IPS-11a (cell line): ENCODE measurements at regions not wholly inside any gene's neighbourhood (a gene's known extent, or its start where the extent isn't known, plus 50 kb on each side); places are given as distances from the start of the nearest gene placed in this dataset.

Source experiments
- H3K4me3 ChIP-seq: one replicate; pipeline ENCODE4 v1.5.1; 2013; ENCODE audit warnings: low read depth, low read length, control low read depth

DNA sequence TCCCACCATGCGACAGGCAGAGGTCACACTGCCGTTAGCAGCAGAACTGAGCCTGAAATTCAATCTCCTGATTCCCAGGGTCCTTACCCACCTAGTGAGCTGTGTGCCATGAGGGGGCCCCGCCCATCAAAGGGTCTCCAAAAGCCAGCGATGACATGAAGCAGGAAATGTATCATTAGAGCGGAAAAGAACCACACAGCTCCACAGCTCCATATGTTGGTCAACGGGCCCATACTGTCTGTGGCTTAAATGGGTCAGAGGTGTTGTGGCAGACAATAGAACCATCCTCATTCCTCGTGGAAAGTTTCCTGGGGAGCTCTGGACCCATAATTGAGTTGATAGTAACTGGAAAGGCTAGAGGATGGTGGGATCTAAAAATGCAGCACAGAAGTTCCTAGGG lies 68.1 kb upstream of the PODXL start:
- no peak overlapping the region for H3K4me3 ChIP-seq

DNA sequence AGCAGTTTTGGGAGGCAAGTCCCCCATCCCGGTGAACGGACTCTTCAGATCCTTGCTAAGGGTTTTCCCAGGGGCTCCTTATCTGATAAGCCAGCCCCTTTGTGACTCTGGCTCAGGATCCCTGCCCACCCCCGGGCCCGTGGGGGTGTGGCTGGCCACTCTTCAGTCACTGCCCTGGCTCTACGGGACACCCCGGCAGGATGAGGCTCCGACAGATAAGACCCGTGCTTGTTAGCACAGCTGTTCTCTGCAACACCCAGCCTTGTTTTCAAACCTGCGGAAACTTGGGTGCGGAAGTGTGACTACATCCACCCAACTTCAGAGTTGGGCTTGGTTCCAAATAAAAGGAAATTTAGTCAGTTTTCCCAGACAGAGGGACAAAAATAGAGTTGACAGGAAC lies 66.7 kb upstream of the PODXL start:
- no peak overlapping the region for H3K4me3 ChIP-seq

DNA sequence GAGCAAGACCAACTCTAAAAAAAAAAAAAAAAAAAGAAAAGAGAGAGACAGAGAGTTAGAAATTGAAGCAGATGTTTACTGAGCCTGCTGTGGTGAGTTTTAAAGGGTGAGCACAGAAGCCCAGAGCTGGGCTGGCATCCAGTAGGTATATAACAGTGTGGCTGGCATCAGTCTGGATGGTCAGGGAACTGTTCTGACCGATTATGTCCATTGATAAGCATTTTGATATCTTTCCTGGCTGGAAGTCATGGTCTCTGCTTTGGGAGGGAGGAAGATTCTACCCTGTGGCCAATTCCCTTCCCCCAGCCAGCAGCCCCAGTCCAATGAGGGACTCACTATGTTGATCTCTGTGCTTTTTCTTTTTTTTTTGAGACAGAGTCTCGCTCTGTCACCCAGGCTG lies 65.2 kb upstream of the PODXL start:
- H3K4me3 ChIP-seq: no peak overlapping the region

DNA sequence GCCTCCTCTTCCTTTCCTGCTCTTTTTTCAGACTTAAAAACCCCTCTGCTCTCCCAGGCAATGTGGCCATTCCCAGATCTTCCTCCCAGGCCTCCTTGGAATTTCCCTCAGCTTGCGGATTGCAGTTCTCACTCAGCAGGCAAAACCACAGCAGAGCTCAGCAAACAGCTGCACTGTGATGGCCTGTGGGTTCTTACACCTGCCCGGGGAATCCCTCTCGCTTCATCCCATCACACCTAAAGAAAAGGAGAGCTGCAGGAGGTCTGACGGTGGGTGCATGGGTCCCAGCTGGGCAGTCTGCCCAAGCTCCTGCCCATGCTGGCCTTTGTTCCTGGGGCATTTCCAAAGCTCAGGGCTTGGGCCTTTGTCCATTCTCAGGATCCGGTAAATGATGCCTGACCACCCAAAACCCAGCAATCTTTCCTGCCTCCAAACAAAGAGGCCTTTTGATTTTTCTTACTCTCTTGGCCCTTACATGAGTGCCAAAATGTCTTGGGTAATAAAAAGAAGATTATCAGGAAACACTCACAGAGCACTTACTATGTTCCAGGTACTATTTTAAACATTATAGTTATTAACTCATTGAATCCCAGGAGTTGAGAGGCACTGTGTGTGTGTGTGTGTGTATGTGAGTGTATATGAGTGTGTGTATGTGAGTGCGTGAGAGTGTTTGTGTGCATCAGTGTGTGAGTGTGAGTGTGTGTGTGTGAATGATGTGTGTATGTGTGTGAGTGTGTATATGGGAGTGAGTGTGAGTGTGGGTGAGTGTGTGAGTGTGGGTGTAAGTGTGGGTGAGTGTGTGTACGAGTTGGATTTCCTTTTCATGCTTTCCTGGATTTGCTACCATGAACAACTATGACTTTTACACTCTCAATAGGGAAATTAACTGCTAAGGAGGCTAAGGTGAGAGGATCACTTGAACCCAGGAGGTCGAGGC lies 64.5 kb upstream of the PODXL start:
- H3K4me3 ChIP-seq: no peak overlapping the region

DNA sequence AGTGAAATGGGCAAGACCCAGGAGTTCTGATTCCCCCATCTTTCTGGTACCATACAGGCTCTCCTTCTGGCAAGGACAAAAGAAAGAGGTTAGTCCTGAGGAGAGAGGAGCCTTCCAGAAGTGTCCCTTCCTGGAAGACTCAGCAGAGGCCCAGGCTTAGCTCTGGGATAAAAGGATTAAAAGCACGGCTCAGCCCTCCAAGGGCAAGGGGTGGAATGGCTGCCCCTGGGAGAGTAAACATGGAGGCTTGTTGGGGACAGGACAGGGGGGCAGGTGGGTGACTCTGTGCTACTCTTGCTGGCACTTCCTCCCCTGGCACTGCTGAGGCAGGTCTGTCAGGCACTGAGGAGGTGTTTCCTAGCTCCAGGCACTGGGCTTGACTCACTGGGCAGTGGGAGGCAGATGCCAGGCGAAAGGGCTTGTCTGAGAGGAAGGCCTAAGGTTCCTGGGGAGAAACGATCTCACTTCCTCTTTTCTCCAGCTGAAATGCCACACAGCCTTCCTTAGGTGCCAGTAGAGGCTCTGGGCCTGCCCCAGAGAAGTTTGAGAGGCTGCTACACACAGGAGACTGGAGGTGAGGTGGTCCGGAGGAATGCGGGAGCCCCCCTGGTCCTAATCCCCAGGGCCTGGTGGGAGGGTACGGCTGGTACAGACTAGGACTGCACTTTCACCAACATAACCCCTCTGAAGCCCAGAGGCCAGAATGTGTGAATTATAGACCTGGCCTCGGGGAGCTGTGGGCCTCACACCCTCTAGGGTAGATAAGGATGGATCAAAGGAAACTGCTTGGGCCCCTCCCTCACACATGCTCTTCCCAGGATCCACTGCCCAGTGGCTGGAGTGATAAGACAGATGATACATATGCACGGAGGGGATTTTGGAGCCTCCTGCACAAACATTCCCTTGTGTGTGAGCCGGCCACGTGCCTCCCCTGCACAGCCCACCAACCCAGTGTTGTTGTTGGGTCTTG lies 63.2 kb upstream of the PODXL start:
- no peak overlapping the region for H3K4me3 ChIP-seq

DNA sequence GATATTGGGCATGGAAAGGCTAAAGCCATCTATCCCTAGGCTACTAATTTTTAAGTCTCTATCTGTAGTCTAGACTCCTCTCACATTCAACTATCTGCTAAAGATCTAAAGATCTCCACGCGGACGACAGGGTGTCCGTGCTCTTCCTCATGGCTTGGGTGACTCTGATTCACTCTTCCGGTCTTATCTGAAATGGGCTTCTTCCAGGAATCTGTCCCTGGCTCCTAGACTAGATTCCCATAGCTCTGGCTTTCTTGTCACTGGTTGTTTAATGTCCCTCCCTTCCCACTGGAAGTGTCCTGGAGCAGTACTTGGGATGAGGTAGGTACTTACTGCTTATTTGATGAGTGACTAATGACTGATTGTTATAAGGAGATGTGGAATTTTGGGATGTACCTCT lies 62.0 kb upstream of the PODXL start:
- H3K4me3 ChIP-seq: no peak overlapping the region

DNA sequence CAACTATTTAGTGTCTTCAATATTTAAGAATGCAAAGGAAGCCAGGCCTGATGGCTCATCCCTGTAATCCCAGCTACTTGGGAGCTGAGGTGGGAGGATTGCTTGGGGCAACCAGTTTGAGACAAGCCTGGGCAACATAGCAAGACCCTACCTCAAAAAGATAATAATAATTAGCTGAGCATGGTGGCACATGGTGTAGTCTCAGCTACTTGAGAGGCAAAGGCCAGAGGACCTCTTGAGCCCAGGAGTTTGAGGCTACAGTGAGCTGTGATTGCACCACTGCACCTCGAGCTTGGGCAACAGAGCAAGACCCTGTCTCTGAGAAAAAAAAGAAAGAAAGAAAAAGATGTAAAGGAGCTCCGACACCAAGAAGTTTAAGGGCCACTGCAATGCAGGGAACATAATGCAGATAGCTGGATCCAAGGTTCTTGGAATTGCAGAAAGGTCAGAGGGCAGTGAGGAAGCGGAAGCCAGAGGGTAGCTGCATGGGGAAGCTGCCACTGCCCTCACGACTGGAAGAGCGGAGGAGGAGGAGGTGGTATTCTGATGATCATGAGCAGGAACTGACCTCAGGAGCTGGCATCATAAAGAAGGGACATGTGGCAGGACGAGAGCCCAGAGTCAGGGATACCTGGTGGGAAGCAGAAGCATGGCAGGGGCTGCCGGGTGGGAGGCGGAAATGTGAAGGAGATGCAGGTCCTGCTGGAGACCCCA lies 60.2 kb upstream of the PODXL start:
- no peak overlapping the region for H3K4me3 ChIP-seq

DNA sequence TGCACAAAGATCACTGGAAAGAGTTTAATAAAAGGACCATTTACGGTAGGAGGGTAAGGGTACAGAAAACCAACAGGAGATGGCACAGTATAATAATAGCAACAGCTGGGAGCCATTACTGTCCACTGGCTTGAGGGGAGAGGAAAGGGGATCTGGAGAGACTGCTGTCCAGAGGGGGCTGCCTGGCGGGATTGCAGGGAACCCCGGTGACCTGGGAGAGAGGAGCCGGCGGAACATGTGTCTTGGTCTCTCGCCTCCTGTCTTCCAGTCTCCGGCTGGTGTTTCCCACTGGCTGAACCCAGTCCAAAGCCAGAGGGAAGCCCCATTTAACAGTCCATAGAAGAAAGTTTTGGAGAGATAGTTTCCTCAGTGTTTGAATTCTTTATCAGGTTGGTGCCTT lies 57.5 kb upstream of the PODXL start:
- no peak overlapping the region for H3K4me3 ChIP-seq

DNA sequence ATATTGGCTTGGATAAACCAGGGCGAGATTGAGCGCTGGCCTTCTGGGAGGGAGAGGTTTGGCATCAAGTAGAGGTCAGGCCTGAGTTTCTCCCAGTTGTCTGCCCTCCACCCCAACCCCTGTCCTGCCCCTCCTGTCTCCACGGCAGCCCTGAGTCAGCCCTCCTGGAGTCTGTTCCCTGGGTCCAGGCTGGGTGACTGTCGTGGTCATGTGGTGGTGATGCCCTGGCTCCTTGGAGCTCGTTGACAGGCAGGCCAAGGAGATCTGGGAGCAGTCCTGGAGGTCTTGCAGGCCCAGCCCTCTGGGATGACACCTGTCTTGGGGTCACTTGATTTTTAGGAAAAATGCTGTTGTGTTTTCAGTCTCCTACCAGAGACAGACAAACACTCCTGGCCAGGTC lies 53.6 kb upstream of the PODXL start:
- H3K4me3 ChIP-seq: no peak overlapping the region

DNA sequence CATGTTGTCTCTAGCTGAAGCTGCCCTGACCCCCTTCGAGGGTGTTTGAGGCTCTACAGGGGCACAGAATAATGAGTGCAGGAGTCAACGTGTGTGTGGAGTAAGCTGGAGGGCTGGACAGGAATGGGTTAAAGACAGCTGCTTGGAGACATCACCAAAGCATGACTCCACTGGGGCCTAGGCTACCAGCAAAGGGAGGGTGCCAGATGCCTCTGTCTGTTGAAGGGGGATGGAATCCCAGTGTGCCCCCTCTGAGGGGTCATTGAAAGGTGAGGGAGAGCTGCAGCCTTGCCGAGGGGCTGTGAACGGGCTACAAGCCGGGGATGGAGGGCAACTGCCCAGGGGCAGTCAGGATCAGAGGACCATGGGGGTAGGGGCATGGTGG lies 51.7 kb upstream of the PODXL start:
- H3K4me3 ChIP-seq: no peak overlapping the region

DNA sequence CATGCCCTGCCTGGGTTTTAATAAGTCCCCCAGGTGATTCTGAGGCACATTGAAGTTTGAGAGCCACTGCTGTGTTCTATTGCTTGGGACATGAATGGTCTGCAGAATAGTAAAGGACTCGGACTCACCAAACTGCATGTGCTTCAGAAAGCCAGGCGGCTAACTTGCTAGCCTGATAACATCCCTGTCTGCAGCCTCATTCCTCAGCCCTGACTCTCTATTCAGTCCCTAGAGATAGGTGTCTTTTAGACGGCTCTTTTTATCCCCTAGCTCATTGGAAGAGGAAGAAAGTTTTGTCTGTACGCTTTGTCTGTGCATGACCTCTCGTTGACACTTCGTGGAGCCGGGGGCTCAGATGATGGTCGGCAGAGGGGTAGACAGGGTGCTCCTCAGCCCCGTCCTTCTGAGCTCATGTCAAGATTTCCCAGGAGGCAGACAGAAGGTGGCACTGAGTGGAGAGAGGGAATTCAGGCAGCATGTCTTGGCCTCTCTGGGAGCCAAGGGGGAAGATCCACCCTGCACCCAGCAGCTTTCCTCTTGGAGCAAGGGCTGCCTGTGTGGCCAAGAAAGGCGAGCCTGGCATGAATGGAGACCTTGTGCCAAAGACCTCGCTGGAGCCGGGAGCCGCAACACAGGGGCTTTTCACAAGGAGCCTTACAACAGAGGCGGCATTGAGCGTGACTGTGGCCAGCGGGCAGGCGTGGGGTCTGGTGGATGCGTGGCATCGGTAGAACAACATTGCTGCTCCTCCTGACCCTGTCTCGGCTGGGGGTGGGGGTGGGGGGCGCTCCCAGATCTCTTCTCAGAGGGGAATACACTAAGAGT lies 51.1 kb upstream of the PODXL start:
- no peak overlapping the region for H3K4me3 ChIP-seq

DNA sequence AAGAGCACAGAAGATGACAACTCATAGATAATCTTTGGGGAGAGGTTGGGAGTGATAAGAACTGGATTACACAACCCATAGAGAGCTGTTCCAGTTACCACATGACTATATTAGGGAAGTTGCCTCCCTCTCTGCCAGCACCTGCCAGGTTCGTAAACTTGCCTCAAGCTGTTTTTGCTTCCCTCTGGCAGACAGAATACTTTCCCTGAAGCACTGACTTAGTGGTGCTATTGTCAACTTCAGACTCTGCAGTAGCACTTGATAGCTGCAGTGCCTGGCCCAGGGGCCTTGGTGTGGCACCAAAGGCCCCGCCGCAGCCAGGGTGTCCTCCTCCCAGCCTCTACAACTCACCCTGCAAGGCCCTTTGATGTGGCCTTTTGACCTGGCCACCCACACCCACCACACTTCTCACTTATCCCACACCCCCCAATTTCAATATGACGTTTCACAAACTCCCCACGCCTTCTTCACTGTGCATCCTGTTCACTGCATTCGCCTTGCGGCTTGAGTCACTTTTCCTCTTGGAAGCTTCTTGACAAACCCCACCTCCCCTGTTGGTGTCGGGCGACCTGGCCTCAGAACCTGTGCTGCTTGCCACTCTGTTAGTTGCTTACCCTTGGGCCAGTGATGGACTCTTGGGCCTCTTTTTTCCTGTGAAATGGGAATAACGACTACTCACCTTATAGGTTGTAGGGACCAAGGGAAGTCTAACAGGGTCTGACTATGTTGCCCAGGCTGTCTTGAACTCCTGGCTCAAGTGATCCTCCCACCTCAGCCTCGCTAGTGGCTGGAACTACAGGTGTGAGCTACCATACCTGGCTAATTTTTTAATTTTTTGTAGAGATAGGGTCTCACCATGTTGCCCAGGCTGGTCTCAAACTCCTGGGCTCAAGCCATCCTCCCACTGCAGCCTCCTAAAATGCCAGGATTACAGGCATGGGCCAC lies 50.2 kb upstream of the PODXL start:
- H3K4me3 ChIP-seq: no peak overlapping the region
